SK-N-SH (cell line): ENCODE measurements at regions not wholly inside any gene's neighbourhood (a gene's known extent, or its start where the extent isn't known, plus 50 kb on each side); places are given as distances from the start of the nearest gene placed in this dataset.

Experiments used
- CTCF ChIA-PET: fragments of 300-600, 350-600 bp; formaldehyde crosslinking; extraction: SDS; loops from one replicate; lab custom pipeline; 2021; lab: Yijun Ruan, JAX
- POLR2A ChIA-PET: fragments of 350-600 bp; sonication (Branson Sonifier 250); formaldehyde crosslinking; extraction: SDS; loops from one replicate; lab custom pipeline; 2020; ENCODE audit warnings: antibody characterized with exemption, inconsistent platforms; lab: Yijun Ruan, JAX
- DNase-seq: peaks from one replicate; pipeline ENCODE4 v3.0.0; 2012
- H2AFZ ChIP-seq: fragments of 200-600 bp; sonication (generic); 2 replicates; pipeline ENCODE4 v1.8.1; 2016; ENCODE audit warnings: antibody characterized with exemption, mild to moderate bottlenecking, low read depth
- H3F3A ChIP-seq: fragments of 200-600 bp; sonication (generic); replicated peaks from 2 replicates; pipeline ENCODE3; 2016; ENCODE audit warnings: antibody characterized with exemption, mild to moderate bottlenecking; ENCODE audit not compliant: insufficient read depth
- H3K27ac ChIP-seq, 2 experiments: fragments of 200-500 bp in 1 of 2; fragments of 200-600 bp in 1 of 2; sonication (Bioruptor generic) in 1 of 2; sonication (generic), shearing (Covaris generic) in 1 of 2; 2 replicates each; pipeline versions ENCODE4 v1.5.1 to v1.6.1; 2014 to 2016; ENCODE audit warnings: low read depth in 2 of 2, inconsistent platforms in 1 of 2, low read length in 1 of 2, mild to moderate bottlenecking in 1 of 2, mixed read lengths in 1 of 2
- H3K27me3 ChIP-seq: fragments of 200-600 bp; sonication (generic), shearing (Covaris generic); 2 replicates; pipeline ENCODE4 v1.6.1; 2016; ENCODE audit warnings: mixed run types; ENCODE audit not compliant: insufficient read depth
- H3K36me3 ChIP-seq, 2 experiments: fragments of 200-500 bp in 1 of 2; fragments of 200-600 bp in 1 of 2; sonication (Bioruptor generic) in 1 of 2; sonication (generic) in 1 of 2; replicated peaks in 1 of 2; 2 replicates each; pipeline versions ENCODE3 to v1.5.1; 2014 to 2016; ENCODE audit warnings: low read length in 1 of 2, mild to moderate bottlenecking in 1 of 2; ENCODE audit not compliant: insufficient read depth in 2 of 2, control insufficient read depth in 1 of 2
- H3K4me1 ChIP-seq, 2 experiments: fragments of 200-500 bp in 1 of 2; fragments of 200-600 bp in 1 of 2; sonication (Bioruptor generic) in 1 of 2; sonication (generic), shearing (Covaris generic) in 1 of 2; 2 replicates each; pipeline versions ENCODE4 v1.5.1 to v1.6.1; 2014 to 2016; ENCODE audit warnings: low read depth in 1 of 2, low read length in 1 of 2, mixed run types in 1 of 2; ENCODE audit not compliant: insufficient read depth in 2 of 2, control insufficient read depth in 1 of 2
- H3K4me2 ChIP-seq: fragments of 200-600 bp; sonication (generic), shearing (Covaris generic); 2 replicates; pipeline ENCODE4 v1.6.1; 2017; ENCODE audit warnings: mixed run types
- H3K4me3 ChIP-seq, 2 experiments: fragments of 200-500 bp in 1 of 2; fragments of 200-600 bp in 1 of 2; sonication (Bioruptor generic) in 1 of 2; sonication (generic), shearing (Covaris generic) in 1 of 2; 2 replicates each; pipeline versions ENCODE4 v1.5.1 to v1.8.1; 2014 to 2016; ENCODE audit warnings: low read depth in 2 of 2, inconsistent platforms in 1 of 2, low read length in 1 of 2, mild to moderate bottlenecking in 1 of 2, mixed read lengths in 1 of 2, moderate library complexity in 1 of 2
- H3K79me2 ChIP-seq: fragments of 200-600 bp; sonication (generic); 2 replicates; pipeline ENCODE4 v1.8.1; 2017; ENCODE audit warnings: mild to moderate bottlenecking; ENCODE audit not compliant: insufficient read depth
- H3K9ac ChIP-seq: fragments of 200-600 bp; sonication (generic); 2 replicates; pipeline ENCODE4 v1.6.1; 2017; ENCODE audit warnings: mixed run types
- H3K9me2 ChIP-seq: fragments of 200-600 bp; sonication (generic); 2 replicates; pipeline ENCODE4 v1.6.1; 2017; ENCODE audit warnings: mixed run types
- H3K9me3 ChIP-seq: fragments of 200-600 bp; sonication (generic); 2 replicates; pipeline ENCODE4 v1.6.1; 2017; ENCODE audit warnings: mixed run types, mild to moderate bottlenecking, moderate library complexity
- H4K20me1 ChIP-seq: fragments of 200-600 bp; sonication (generic); 2 replicates; pipeline ENCODE4 v1.6.1; 2017; ENCODE audit warnings: mild to moderate bottlenecking, mixed run types; ENCODE audit not compliant: insufficient read depth
- CHD2 ChIP-seq: fragments of 150-350 bp; IDR thresholded peaks from 2 replicates; pipeline ENCODE4 v1.6.1; 2018; ENCODE audit warnings: low read length; ENCODE audit not compliant: partially characterized antibody
- CTCF ChIP-seq: fragments of 200-600 bp; sonication (generic); IDR thresholded peaks from 2 replicates; pipeline ENCODE4 v1.6.1; 2017; ENCODE audit warnings: antibody characterized with exemption, mild to moderate bottlenecking, moderate library complexity
- ELF1 ChIP-seq: IDR thresholded peaks from 2 replicates; pipeline ENCODE4 v1.4.0; 2012
- EP300 ChIP-seq, 2 experiments: IDR thresholded peaks; 2 replicates each; pipeline versions ENCODE4 v1.4.0 to v1.6.1; 2012; ENCODE audit warnings: borderline replicate concordance in 1 of 2, low read depth in 1 of 2, low read length in 1 of 2
- EZH2phosphoT487 ChIP-seq: fragments of 200-600 bp; sonication (generic); IDR thresholded peaks from 2 replicates; pipeline ENCODE4 v1.6.1; 2017; ENCODE audit warnings: low read depth, mixed run types, mild to moderate bottlenecking, antibody characterized with exemption, moderate library complexity, borderline replicate concordance
- FOXJ3 ChIP-seq: sonication (generic); formaldehyde crosslinking; IDR thresholded peaks from 2 replicates; pipeline ENCODE4 v1.5.1; 2020; ENCODE audit warnings: mild to moderate bottlenecking, missing genetic modification reagents
- FOXM1 ChIP-seq: IDR thresholded peaks from 2 replicates; pipeline ENCODE4 v1.4.0; 2012; ENCODE audit warnings: low read depth, mild to moderate bottlenecking
- JUND ChIP-seq: IDR thresholded peaks from 2 replicates; pipeline ENCODE4 v1.4.0; 2012
- MEF2A ChIP-seq: IDR thresholded peaks from 2 replicates; pipeline ENCODE4 v1.4.0; 2012; ENCODE audit warnings: low read depth, borderline replicate concordance
- MXI1 ChIP-seq: IDR thresholded peaks from 2 replicates; pipeline ENCODE4 v1.6.1; 2012; ENCODE audit warnings: mild to moderate bottlenecking, low read depth, low read length, improper control_type of control experiment
- NRF1 ChIP-seq: IDR thresholded peaks from 2 replicates; pipeline ENCODE4 v1.6.1; 2012; ENCODE audit warnings: low read depth, mild to moderate bottlenecking, low read length
- RXRA ChIP-seq: IDR thresholded peaks from 2 replicates; pipeline ENCODE4 v1.4.0; 2012; ENCODE audit warnings: low read depth, mild to moderate bottlenecking, borderline replicate concordance
- SIN3A ChIP-seq: IDR thresholded peaks from 2 replicates; pipeline ENCODE4 v1.6.1; 2012; ENCODE audit warnings: low read depth, mild to moderate bottlenecking, low read length, moderate library complexity, borderline replicate concordance
- SMC3 ChIP-seq: IDR thresholded peaks from 2 replicates; pipeline ENCODE4 v1.6.1; 2012; ENCODE audit warnings: low read depth, low read length, improper control_type of control experiment
- TAF1 ChIP-seq: IDR thresholded peaks from 2 replicates; pipeline ENCODE4 v1.6.1; 2012; ENCODE audit warnings: low read depth, mild to moderate bottlenecking, low read length, moderate library complexity, borderline replicate concordance
- TCF12 ChIP-seq: IDR thresholded peaks from 2 replicates; pipeline ENCODE4 v1.4.0; 2012
- YY1 ChIP-seq: IDR thresholded peaks from 2 replicates; pipeline ENCODE4 v1.4.0; 2012; ENCODE audit warnings: low read depth, mild to moderate bottlenecking
- ZBTB33 ChIP-seq: IDR thresholded peaks from 2 replicates; pipeline ENCODE4 v1.4.0; 2012; ENCODE audit warnings: low read depth, borderline replicate concordance
- WGBS: methylation state at CpG from one replicate; pipeline ENCODE4 v1.1.6; 2017; ENCODE audit warnings: low lambda C conversion rate; 5-methylcytosine and 5-hydroxymethylcytosine counted together
- TF ChIP-seq, protein P1 (sequence below): IDR thresholded peaks from 2 replicates; pipeline ENCODE4 v1.4.0; 2012; ENCODE audit warnings: low read depth, borderline replicate concordance
- TF ChIP-seq, protein P2 (sequence below): fragments of 150-350 bp; IDR thresholded peaks from 2 replicates; pipeline ENCODE4 v1.6.1; 2016; ENCODE audit warnings: mild to moderate bottlenecking, low read depth, low read length

- H3K4me2 ChIP-seq = no peak overlapping the region
- ChIA-PET POLR2A (no interaction called here), CTCF (no interaction called here)
- TF ChIP-seq MEF2A (no peak), CHD2 (no peak), FOXM1 (no peak), YY1 (no peak), JUND (no peak), SMC3 (no peak), ELF1 (no peak), TCF12 (no peak), EZH2phosphoT487 (no peak), MXI1 (no peak), FOXJ3 (CRISPR knock-in tag) (no peak), SIN3A (no peak), EP300 (IDR thresholded peaks at IDR 0.05; ENCODE audit: borderline replicate concordance in 1 of 2, low read depth in 1 of 2, low read length in 1 of 2) (no peak), RXRA (no peak), CTCF (no peak), ZBTB33 (no peak), TAF1 (no peak), NRF1 (no peak)
- TF ChIP-seq, protein P1, sequence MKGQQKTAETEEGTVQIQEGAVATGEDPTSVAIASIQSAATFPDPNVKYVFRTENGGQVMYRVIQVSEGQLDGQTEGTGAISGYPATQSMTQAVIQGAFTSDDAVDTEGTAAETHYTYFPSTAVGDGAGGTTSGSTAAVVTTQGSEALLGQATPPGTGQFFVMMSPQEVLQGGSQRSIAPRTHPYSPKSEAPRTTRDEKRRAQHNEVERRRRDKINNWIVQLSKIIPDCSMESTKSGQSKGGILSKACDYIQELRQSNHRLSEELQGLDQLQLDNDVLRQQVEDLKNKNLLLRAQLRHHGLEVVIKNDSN = no peak
- TF ChIP-seq, protein P2, sequence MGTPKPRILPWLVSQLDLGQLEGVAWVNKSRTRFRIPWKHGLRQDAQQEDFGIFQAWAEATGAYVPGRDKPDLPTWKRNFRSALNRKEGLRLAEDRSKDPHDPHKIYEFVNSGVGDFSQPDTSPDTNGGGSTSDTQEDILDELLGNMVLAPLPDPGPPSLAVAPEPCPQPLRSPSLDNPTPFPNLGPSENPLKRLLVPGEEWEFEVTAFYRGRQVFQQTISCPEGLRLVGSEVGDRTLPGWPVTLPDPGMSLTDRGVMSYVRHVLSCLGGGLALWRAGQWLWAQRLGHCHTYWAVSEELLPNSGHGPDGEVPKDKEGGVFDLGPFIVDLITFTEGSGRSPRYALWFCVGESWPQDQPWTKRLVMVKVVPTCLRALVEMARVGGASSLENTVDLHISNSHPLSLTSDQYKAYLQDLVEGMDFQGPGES = no peak
- H4K20me1 ChIP-seq = no peaks in the 10 kb centered on the region
- H3K9ac ChIP-seq = no peak overlapping the region
- no peaks in the 10 kb centered on the region for H3K4me1 ChIP-seq
- no peak overlapping the region for H3K4me3 ChIP-seq
- no peaks in the 10 kb centered on the region for H3K9me2 ChIP-seq
- DNase-seq = no peak
- no peak overlapping the region for H2AFZ ChIP-seq
- no peaks in the 10 kb centered on the region for H3K27me3 ChIP-seq
- H3F3A ChIP-seq = no peaks in the 10 kb centered on the region
- H3K36me3 ChIP-seq = no peaks in the 10 kb centered on the region
- WGBS = 23% methylated on average over 2 of the region's 2 CpGs
- no peaks in the 10 kb centered on the region for H3K79me2 ChIP-seq
- no peak overlapping the region for H3K27ac ChIP-seq
- no peaks in the 10 kb centered on the region; the same call in 1 of the 2 replicates for H3K9me3 ChIP-seq
These were observed 662.8 kb downstream of the OLFM4 start for GRCh38 chr13:53691417-53691816.
